Neuron (in vitro differentiated cells): ENCODE measurements at regions not wholly inside any gene's neighbourhood (a gene's known extent, or its start where the extent isn't known, plus 50 kb on each side); places are given as distances from the start of the nearest gene placed in this dataset.

Experiments
- H2AFZ ChIP-seq: one replicate; pipeline ENCODE4 v1.6.1; 2013; ENCODE audit warnings: low read depth, mild to moderate bottlenecking, inconsistent platforms, low read length, moderate library complexity
- H3K27me3 ChIP-seq: one replicate; pipeline ENCODE4 v1.6.1; 2013; ENCODE audit warnings: low read length; ENCODE audit not compliant: insufficient read depth
- H3K36me3 ChIP-seq: one replicate; pipeline ENCODE4 v1.6.1; 2013; ENCODE audit warnings: low read length; ENCODE audit not compliant: insufficient read depth
- H3K4me1 ChIP-seq: one replicate; pipeline ENCODE4 v1.6.1; 2013; ENCODE audit warnings: low read length; ENCODE audit not compliant: insufficient read depth
- H3K4me3 ChIP-seq: 2 replicates; pipeline ENCODE4 v1.5.1; 2013; ENCODE audit warnings: mild to moderate bottlenecking, low read length, moderate library complexity
- H3K9me3 ChIP-seq: one replicate; pipeline ENCODE4 v1.6.1; 2013; ENCODE audit warnings: low read length

DNA sequence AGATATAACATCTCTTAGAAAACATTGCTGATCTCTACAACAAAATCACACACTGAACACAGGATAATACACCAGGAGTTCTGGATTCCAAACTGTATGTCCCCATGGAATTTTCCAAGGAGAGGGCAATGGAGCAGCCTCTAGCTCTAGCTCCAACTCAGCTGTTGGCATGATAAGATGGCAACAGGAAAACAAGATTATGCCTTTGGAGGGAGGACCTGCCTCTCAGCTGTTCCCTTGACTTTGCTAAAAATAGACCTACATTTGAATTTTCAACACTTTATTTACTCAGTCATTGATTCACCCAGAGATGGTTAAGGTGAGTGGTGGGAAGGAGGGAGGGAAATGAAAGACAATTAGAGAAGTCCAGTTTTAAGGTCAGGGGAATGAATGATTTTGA, 246.7 kb downstream of the ALDH8A1 start:
- Histone ChIP-seq H3K27me3 (no peaks in the 10 kb centered on the region), H3K4me1 (no peaks in the 10 kb centered on the region)

DNA sequence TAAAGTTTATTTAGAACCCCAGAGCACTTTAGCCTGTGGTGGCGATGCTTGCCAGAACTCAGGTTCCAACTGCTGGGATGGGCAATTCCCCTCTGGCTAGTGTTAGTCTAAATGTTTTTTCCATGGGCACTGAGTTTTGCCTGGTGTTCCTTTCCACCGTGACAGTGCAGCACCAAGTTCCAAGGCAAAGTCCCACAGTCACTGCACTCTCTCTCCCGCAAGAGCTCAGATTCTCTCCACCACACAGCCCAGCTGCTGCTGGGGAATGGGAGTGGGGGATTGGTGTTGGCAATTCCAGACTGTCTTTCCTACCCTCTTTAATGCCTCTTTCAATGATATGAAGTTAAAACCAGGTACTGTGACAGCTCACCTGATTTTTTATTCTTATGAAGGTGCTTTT, 247.6 kb downstream of the ALDH8A1 start:
- Histone ChIP-seq H3K36me3 (no peaks in the 10 kb centered on the region), H3K27me3 (no peaks in the 10 kb centered on the region), H3K9me3 (no peaks in the 10 kb centered on the region)

More for the DNA sequence above, 246.7 kb downstream of the ALDH8A1 start:
- Histone ChIP-seq H3K9me3 (no peaks in the 10 kb centered on the region), H3K36me3 (no peaks in the 10 kb centered on the region), H2AFZ (no peak overlapping the region), H3K4me3 (no peak overlapping the region)

GRCh38 chr6:134701301-134701700, 248.6 kb downstream of the ALDH8A1 start:
- no peaks in the 10 kb centered on the region for H3K27me3 ChIP-seq
- no peaks in the 10 kb centered on the region for H3K4me1 ChIP-seq
- no peak overlapping the region for H3K4me3 ChIP-seq
- no peak overlapping the region for H2AFZ ChIP-seq
- no peaks in the 10 kb centered on the region for H3K36me3 ChIP-seq
- H3K9me3 ChIP-seq, result no peaks in the 10 kb centered on the region

More for the DNA sequence above, 247.6 kb downstream of the ALDH8A1 start:
- Histone ChIP-seq H3K4me1 (no peaks in the 10 kb centered on the region), H2AFZ (no peak overlapping the region), H3K4me3 (no peak overlapping the region)

DNA sequence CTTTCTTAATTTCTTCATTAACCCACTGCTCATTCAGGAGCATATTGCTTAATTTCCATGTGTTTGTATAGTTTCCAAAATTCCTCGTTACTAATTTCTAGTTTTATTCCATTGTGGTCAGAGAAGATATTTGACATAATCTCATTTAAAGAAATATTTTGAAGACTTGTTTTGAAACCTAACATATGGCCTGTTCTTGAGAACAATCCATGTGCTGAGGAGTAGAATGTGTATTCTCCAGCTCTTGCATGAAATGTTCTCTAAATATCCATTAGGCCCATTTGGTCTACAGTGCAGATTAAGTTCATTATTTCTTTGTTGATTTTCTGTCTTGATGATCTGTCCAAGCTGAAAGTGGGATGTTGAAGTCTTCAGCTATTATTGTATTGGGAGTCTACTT, 251.7 kb downstream of the ALDH8A1 start:
- no peaks in the 10 kb centered on the region for H3K9me3 ChIP-seq
- H3K36me3 ChIP-seq, result no peaks in the 10 kb centered on the region
- H3K4me3 ChIP-seq, result no peak overlapping the region
- no peak overlapping the region for H2AFZ ChIP-seq
- H3K4me1 ChIP-seq, result no peaks in the 10 kb centered on the region
- no peaks in the 10 kb centered on the region for H3K27me3 ChIP-seq

GRCh38 chr6:134692008-134692407, 257.9 kb downstream of the ALDH8A1 start:
- H3K36me3 ChIP-seq, result no peaks in the 10 kb centered on the region
- H3K4me1 ChIP-seq, result no peaks in the 10 kb centered on the region
- H3K4me3 ChIP-seq, result no peak overlapping the region
- H3K27me3 ChIP-seq, result no peaks in the 10 kb centered on the region
- no peaks in the 10 kb centered on the region for H3K9me3 ChIP-seq
- no peak overlapping the region for H2AFZ ChIP-seq

- Histone ChIP-seq H3K9me3 (no peaks in the 10 kb centered on the region), H2AFZ (no peak overlapping the region), H3K4me1 (no peaks in the 10 kb centered on the region), H3K27me3 (no peaks in the 10 kb centered on the region), H3K36me3 (no peaks in the 10 kb centered on the region), H3K4me3 (no peak overlapping the region)
Measured at GRCh38 chr6:134691180-134691579, 258.7 kb downstream of the ALDH8A1 start.

- Histone ChIP-seq H3K4me1 (no peaks in the 10 kb centered on the region), H3K9me3 (no peaks in the 10 kb centered on the region), H2AFZ (no peak overlapping the region), H3K36me3 (no peaks in the 10 kb centered on the region), H3K4me3 (no peak overlapping the region), H3K27me3 (no peaks in the 10 kb centered on the region)
Measured at GRCh38 chr6:134690048-134690447, 259.9 kb downstream of the ALDH8A1 start.

DNA sequence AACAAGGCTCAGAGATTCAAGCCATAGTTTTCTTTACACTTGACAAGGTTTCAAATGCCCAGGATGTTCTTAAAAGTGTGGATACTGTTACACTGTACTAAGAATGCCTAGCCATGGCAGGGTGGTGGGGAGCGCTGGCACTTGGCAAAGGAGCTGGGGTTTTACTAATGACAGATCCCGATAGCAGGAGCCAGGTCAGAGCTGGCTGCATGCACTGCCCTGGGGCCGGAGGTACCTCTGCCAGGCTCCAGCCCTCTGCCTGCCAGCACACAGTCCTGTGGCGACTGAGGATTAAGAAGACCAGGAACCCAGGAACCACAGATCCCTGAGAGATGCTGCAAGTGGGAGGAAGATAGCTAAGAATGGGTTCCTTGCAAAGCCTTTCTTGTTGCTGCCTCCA, 260.3 kb downstream of the ALDH8A1 start:
- Histone ChIP-seq H3K27me3 (no peaks in the 10 kb centered on the region), H2AFZ (no peak overlapping the region), H3K9me3 (no peaks in the 10 kb centered on the region), H3K4me1 (no peaks in the 10 kb centered on the region), H3K36me3 (no peaks in the 10 kb centered on the region), H3K4me3 (no peak overlapping the region)

GRCh38 chr6:134689177-134689576, 260.7 kb downstream of the ALDH8A1 start:
- no peaks in the 10 kb centered on the region for H3K4me1 ChIP-seq
- H3K4me3 ChIP-seq, result no peak overlapping the region
- H3K27me3 ChIP-seq, result no peaks in the 10 kb centered on the region
- no peaks in the 10 kb centered on the region for H3K9me3 ChIP-seq
- no peak overlapping the region for H2AFZ ChIP-seq
- no peaks in the 10 kb centered on the region for H3K36me3 ChIP-seq

DNA sequence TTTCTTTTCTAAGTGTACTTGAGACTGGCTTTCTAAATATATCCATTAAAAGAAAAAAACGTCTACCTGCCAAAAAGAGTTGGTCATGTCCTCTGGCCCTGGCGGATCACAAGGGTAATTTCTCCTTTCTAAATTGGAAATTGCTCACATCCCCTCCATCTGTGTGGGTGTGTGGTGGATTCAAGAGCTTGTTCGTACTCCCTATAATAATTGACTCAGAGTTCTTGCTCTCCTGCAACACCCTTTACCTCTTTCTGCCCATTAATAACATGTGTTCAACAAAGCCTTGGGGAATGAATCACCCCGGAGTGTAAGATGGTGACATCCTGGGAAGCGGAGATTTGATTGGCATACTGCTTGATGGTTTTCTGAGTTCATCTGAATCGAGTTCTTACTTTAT, 263.8 kb downstream of the ALDH8A1 start:
- Histone ChIP-seq H3K36me3 (no peaks in the 10 kb centered on the region), H3K4me3 (no peak overlapping the region), H3K27me3 (no peaks in the 10 kb centered on the region), H3K9me3 (no peaks in the 10 kb centered on the region), H2AFZ (no peak overlapping the region), H3K4me1 (no peaks in the 10 kb centered on the region)

- H3K27me3 ChIP-seq, result no peaks in the 10 kb centered on the region
- H3K36me3 ChIP-seq, result no peaks in the 10 kb centered on the region
- no peaks in the 10 kb centered on the region for H3K9me3 ChIP-seq
- H2AFZ ChIP-seq, result no peak overlapping the region
- no peak overlapping the region for H3K4me3 ChIP-seq
- no peaks in the 10 kb centered on the region for H3K4me1 ChIP-seq
Measured at GRCh38 chr6:134684423-134684795, 265.5 kb downstream of the ALDH8A1 start.

GRCh38 chr6:134683783-134684422, 266.0 kb downstream of the ALDH8A1 start:
- no peaks in the 10 kb centered on the region for H3K9me3 ChIP-seq
- no peaks in the 10 kb centered on the region for H3K4me1 ChIP-seq
- H3K27me3 ChIP-seq, result no peaks in the 10 kb centered on the region
- H3K4me3 ChIP-seq, result no peak overlapping the region
- H3K36me3 ChIP-seq, result no peaks in the 10 kb centered on the region
- no peak overlapping the region for H2AFZ ChIP-seq

DNA sequence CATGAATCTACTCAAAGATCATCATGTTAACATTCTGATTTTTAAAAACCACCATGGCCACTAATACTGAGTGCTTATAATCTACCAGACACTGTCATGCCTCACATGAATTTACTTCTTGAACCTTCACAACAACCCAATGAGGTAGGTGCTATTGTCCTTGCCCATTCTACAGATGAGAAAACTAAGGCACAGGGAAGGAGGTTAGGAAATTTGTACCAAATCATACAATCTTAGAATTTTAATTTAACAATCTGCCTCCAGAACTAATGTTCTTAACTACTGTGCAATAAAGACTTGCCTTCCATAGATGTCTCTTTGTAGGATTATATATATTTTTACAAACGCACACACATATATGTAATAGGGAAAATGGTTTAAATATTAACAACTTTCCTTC, 269.5 kb downstream of the ALDH8A1 start:
- Histone ChIP-seq H2AFZ (no peak overlapping the region), H3K27me3 (no peaks in the 10 kb centered on the region), H3K36me3 (no peaks in the 10 kb centered on the region), H3K4me3 (no peak overlapping the region), H3K9me3 (no peaks in the 10 kb centered on the region), H3K4me1 (no peaks in the 10 kb centered on the region)

GRCh38 chr6:134680021-134680420, 269.9 kb downstream of the ALDH8A1 start:
- Histone ChIP-seq H3K9me3 (no peaks in the 10 kb centered on the region), H2AFZ (no peak overlapping the region), H3K4me1 (no peaks in the 10 kb centered on the region), H3K36me3 (no peaks in the 10 kb centered on the region), H3K27me3 (no peaks in the 10 kb centered on the region), H3K4me3 (no peak overlapping the region)
